ENCODE measurements at regions not wholly inside any gene's neighbourhood (a gene's known extent, or its start where the extent isn't known, plus 50 kb on each side); places are given as distances from the start of the nearest gene placed in this dataset.

GRCh38 chr21:24294171-24294570, 1313.1 kb downstream of the MRPL39 start:
- Histone ChIP-seq H3K9me3 (ENCODE audit: control insufficient read depth, low read depth, low read length) (no peaks in the 10 kb centered on the region), H3K9me1 (ENCODE audit: control insufficient read depth, extremely low read depth, insufficient read depth, low read length) (no peaks in the 10 kb centered on the region), H3K27ac (ENCODE audit: control insufficient read depth, insufficient read depth, low read length) (no peak overlapping the region), H4K20me1 (ENCODE audit: control insufficient read depth, extremely low read depth, insufficient read depth, low read length) (no peaks in the 10 kb centered on the region), H3K9ac (ENCODE audit: control insufficient read depth, extremely low read depth, insufficient read depth, low read length) (no peak overlapping the region), H3K27me3 (ENCODE audit: control insufficient read depth, extremely low read depth, insufficient read depth, low read length) (no peaks in the 10 kb centered on the region), H3K4me3 (ENCODE audit: control insufficient read depth in 2 of 3, extremely low read depth in 1 of 3, insufficient read depth in 2 of 3, low read depth in 1 of 3, low read length in 3 of 3) (no peak overlapping the region), H3K4me1 (ENCODE audit: control insufficient read depth, extremely low read depth, insufficient read depth, low read length) (no peaks in the 10 kb centered on the region), H3K36me3 (ENCODE audit: control insufficient read depth in 2 of 2, extremely low read depth in 1 of 2, insufficient read depth in 2 of 2, low read length in 2 of 2) (no peaks in the 10 kb centered on the region), H3K79me2 (ENCODE audit: control insufficient read depth, insufficient read depth, low read length) (no peaks in the 10 kb centered on the region), H3K4me2 (ENCODE audit: control insufficient read depth, extremely low read depth, insufficient read depth, low read depth, low read length) (no peak overlapping the region), H2AFZ (ENCODE audit: control insufficient read depth, low read length) (no peak overlapping the region)
- dilution Hi-C loops (cut with MboI; ENCODE audit: extremely low pct_ligation_motif_present, low sequenced_read_pairs), result no loop called here
- no peak for TF ChIP-seq EZH2 (IDR thresholded peaks at IDR 0.05; ENCODE audit: low read length)
- TF ChIP-seq CTCF (optimal IDR thresholded peaks at IDR 0.05 in 1 of 3, IDR thresholded peaks at IDR 0.05 in 1 of 3, conservative IDR thresholded peaks at IDR 0.05 in 1 of 3; ENCODE audit: extremely low read depth in 1 of 3, insufficient read depth in 2 of 3, low read length in 3 of 3), result no peak
- DNase-seq (ENCODE audit: low read depth, low spot score) (no peak), FAIRE-seq (no peak)

- dilution Hi-C loops (cut with MboI; ENCODE audit: extremely low pct_ligation_motif_present, low sequenced_read_pairs), result no loop called here
- Histone ChIP-seq H3K36me3 (ENCODE audit: control insufficient read depth in 2 of 2, extremely low read depth in 1 of 2, insufficient read depth in 2 of 2, low read length in 2 of 2) (no peaks in the 10 kb centered on the region), H3K27me3 (ENCODE audit: control insufficient read depth, extremely low read depth, insufficient read depth, low read length) (no peaks in the 10 kb centered on the region), H3K9me3 (ENCODE audit: control insufficient read depth, low read depth, low read length) (no peaks in the 10 kb centered on the region), H4K20me1 (ENCODE audit: control insufficient read depth, extremely low read depth, insufficient read depth, low read length) (no peaks in the 10 kb centered on the region), H3K4me2 (ENCODE audit: control insufficient read depth, extremely low read depth, insufficient read depth, low read depth, low read length) (no peak overlapping the region), H3K9ac (ENCODE audit: control insufficient read depth, extremely low read depth, insufficient read depth, low read length) (no peak overlapping the region), H2AFZ (ENCODE audit: control insufficient read depth, low read length) (no peak overlapping the region), H3K4me1 (ENCODE audit: control insufficient read depth, extremely low read depth, insufficient read depth, low read length) (no peaks in the 10 kb centered on the region), H3K9me1 (ENCODE audit: control insufficient read depth, extremely low read depth, insufficient read depth, low read length) (no peaks in the 10 kb centered on the region), H3K4me3 (ENCODE audit: control insufficient read depth in 2 of 3, extremely low read depth in 1 of 3, insufficient read depth in 2 of 3, low read depth in 1 of 3, low read length in 3 of 3) (no peak overlapping the region), H3K79me2 (ENCODE audit: control insufficient read depth, insufficient read depth, low read length) (no peaks in the 10 kb centered on the region), H3K27ac (ENCODE audit: control insufficient read depth, insufficient read depth, low read length) (no peak overlapping the region)
- DNase-seq (ENCODE audit: low read depth, low spot score) (no peak), FAIRE-seq (no peak)
- TF ChIP-seq CTCF (optimal IDR thresholded peaks at IDR 0.05 in 1 of 3, IDR thresholded peaks at IDR 0.05 in 1 of 3, conservative IDR thresholded peaks at IDR 0.05 in 1 of 3; ENCODE audit: extremely low read depth in 1 of 3, insufficient read depth in 2 of 3, low read length in 3 of 3) (no peak), EZH2 (IDR thresholded peaks at IDR 0.05; ENCODE audit: low read length) (no peak)
Observed at GRCh38 chr21:24290151-24290833, 1317.0 kb downstream of the MRPL39 start.

All from keratinocyte (primary cell).